ENCODE measurements at regions not wholly inside any gene's neighbourhood (a gene's known extent, or its start where the extent isn't known, plus 50 kb on each side); places are given as distances from the start of the nearest gene placed in this dataset.

GRCh38 chr2:180482696-180483095 lies 475.6 kb upstream of the CWC22 start:
- TF ChIP-seq EZH2phosphoT487 (conservative IDR thresholded peaks at IDR 0.05; ENCODE audit: low read length) (no peak), CTCF (IDR thresholded peaks at IDR 0.05; ENCODE audit: insufficient read depth, low read length, poor library complexity, severe bottlenecking) (no peak)

All from SU-DHL-6 (cell line).